Activated CD8-positive, alpha-beta memory T cell treated with anti-CD3 and anti-CD28 coated beads for 48 hours (primary cell): ENCODE measurements at regions not wholly inside any gene's neighbourhood (a gene's known extent, or its start where the extent isn't known, plus 50 kb on each side); places are given as distances from the start of the nearest gene placed in this dataset.
"Not testable (repeated sequence)": the region's sequence is repeated elsewhere in the genome, so short reads cannot be mapped to it uniquely, and the experiment has no call there.

Experiments used
- DNase-seq, 3 experiments: peaks; one replicate each; pipeline ENCODE4 v3.0.0-alpha.2; 2020; ENCODE audit warnings: low read depth in 2 of 3, low spot score in 2 of 3

- DNase-seq: not testable (repeated sequence)
Observed at GRCh38 chr2:237240868-237241267, 155.2 kb downstream of the COPS8 start.

GRCh38 chr2:237242091-237242536, 156.4 kb downstream of the COPS8 start:
- DNase-seq: no peak

- no peak for DNase-seq
Observed at GRCh38 chr2:237243487-237243886, 157.8 kb downstream of the COPS8 start.

- no peak for DNase-seq
Observed at GRCh38 chr2:237244178-237244577, 158.5 kb downstream of the COPS8 start.

GRCh38 chr2:237244976-237245646, 159.4 kb downstream of the COPS8 start:
- DNase-seq: no peak

GRCh38 chr2:237250599-237250998, 163.4 kb downstream of the COL6A3 start:
- DNase-seq: no peak

- no peak for DNase-seq
Observed at GRCh38 chr2:237251986-237252385, 162.0 kb downstream of the COL6A3 start.

GRCh38 chr2:237253046-237253702, 160.8 kb downstream of the COL6A3 start:
- DNase-seq: no peak

- DNase-seq: no peak
Observed at GRCh38 chr2:237254369-237254861, 159.5 kb downstream of the COL6A3 start.

- DNase-seq: no peak
Observed at GRCh38 chr2:237254911-237255578, 158.9 kb downstream of the COL6A3 start.

- DNase-seq: no peak
Observed at GRCh38 chr2:237256887-237257286, 157.1 kb downstream of the COL6A3 start.

- no peak for DNase-seq
Observed at GRCh38 chr2:237257471-237257951, 156.5 kb downstream of the COL6A3 start.

- DNase-seq: no peak
Observed at GRCh38 chr2:237258116-237258515, 155.8 kb downstream of the COL6A3 start.

- no peak for DNase-seq
Observed at GRCh38 chr2:237258615-237259014, 155.3 kb downstream of the COL6A3 start.

- DNase-seq: no peak
Observed at GRCh38 chr2:237259201-237259600, 154.8 kb downstream of the COL6A3 start.

GRCh38 chr2:237260039-237260620, 153.8 kb downstream of the COL6A3 start:
- no peak for DNase-seq

- no peak for DNase-seq
Observed at GRCh38 chr2:237260686-237261085, 153.3 kb downstream of the COL6A3 start.

GRCh38 chr2:237261327-237261726, 152.6 kb downstream of the COL6A3 start:
- DNase-seq: no peak

GRCh38 chr2:237262838-237263771, 150.9 kb downstream of the COL6A3 start:
- no peak for DNase-seq

- no peak for DNase-seq
Observed at GRCh38 chr2:237264480-237265219, 149.3 kb downstream of the COL6A3 start.
